SK-N-MC (cell line): ENCODE measurements at regions not wholly inside any gene's neighbourhood (a gene's known extent, or its start where the extent isn't known, plus 50 kb on each side); places are given as distances from the start of the nearest gene placed in this dataset.

Experiments used
- DNase-seq: peaks from one replicate; pipeline ENCODE4 v3.0.0-alpha.2; 2011; ENCODE audit warnings: low read depth, low spot score
- H3K27ac ChIP-seq: fragments of 200-600 bp; sonication (generic); 2 replicates; pipeline ENCODE4 v1.5.1; 2016; ENCODE audit warnings: mixed run types
- H3K36me3 ChIP-seq: fragments of 200-600 bp; sonication (generic); 2 replicates; pipeline ENCODE4 v1.6.1; 2017; ENCODE audit warnings: antibody characterized with exemption, low read length, mixed read lengths; ENCODE audit not compliant: insufficient read depth
- H3K4me3 ChIP-seq: fragments of 200-600 bp; sonication (generic); 2 replicates; pipeline ENCODE4 v1.5.1; 2016
- H3K9ac ChIP-seq: fragments of 200-600 bp; sonication (generic); 2 replicates; pipeline ENCODE4 v1.8.0; 2017; ENCODE audit warnings: mixed run types, mixed read lengths; ENCODE audit not compliant: insufficient read length
- H3K9me3 ChIP-seq: fragments of 200-600 bp; sonication (generic); 2 replicates; pipeline ENCODE4 v1.6.1; 2017; ENCODE audit warnings: low read depth, mild to moderate bottlenecking, antibody characterized with exemption, low read length, moderate library complexity, mixed read lengths
- EZH2 ChIP-seq: fragments of 200-600 bp; sonication (generic); IDR thresholded peaks from one replicate; pipeline ENCODE4 v1.6.1; 2017; ENCODE audit warnings: antibody characterized with exemption
- FOXP2 ChIP-seq: optimal IDR thresholded peaks from 2 replicates; pipeline ENCODE3; 2011; ENCODE audit warnings: mild to moderate bottlenecking, moderate library complexity; ENCODE audit not compliant: insufficient read depth; ENCODE audit errors: extremely low read length, control extremely low read depth
- POLR2AphosphoS5 ChIP-seq: IDR thresholded peaks from 2 replicates; pipeline ENCODE4 v1.6.1; 2012; ENCODE audit warnings: mild to moderate bottlenecking, low read depth, low read length, borderline replicate concordance

- no peak overlapping the region for H3K9ac ChIP-seq
- H3K9me3 ChIP-seq, result no peaks in the 10 kb centered on the region
- no peak overlapping the region for H3K27ac ChIP-seq
- TF ChIP-seq EZH2 (no peak), POLR2AphosphoS5 (no peak), FOXP2 (no peak)
- no peak for DNase-seq
- H3K36me3 ChIP-seq, result no peaks in the 10 kb centered on the region
- H3K4me3 ChIP-seq, result no peak overlapping the region
Observed at GRCh38 chr20:22509090-22509842, 75.1 kb downstream of the FOXA2 start.

- no peaks in the 10 kb centered on the region for H3K36me3 ChIP-seq
- no peak overlapping the region for H3K27ac ChIP-seq
- no peak overlapping the region for H3K4me3 ChIP-seq
- H3K9me3 ChIP-seq, result no peaks in the 10 kb centered on the region
- DNase-seq, result no peak
- TF ChIP-seq FOXP2 (no peak), EZH2 (no peak), POLR2AphosphoS5 (no peak)
- no peak overlapping the region for H3K9ac ChIP-seq
Observed at GRCh38 chr20:22508426-22508825, 75.9 kb downstream of the FOXA2 start.

- DNase-seq, result no peak
- Histone ChIP-seq H3K9me3 (no peaks in the 10 kb centered on the region), H3K4me3 (no peak overlapping the region), H3K36me3 (no peaks in the 10 kb centered on the region), H3K9ac (no peak overlapping the region), H3K27ac (no peak overlapping the region)
- TF ChIP-seq FOXP2 (no peak), POLR2AphosphoS5 (no peak), EZH2 (no peak)
Observed at GRCh38 chr20:22507240-22507961, 77.0 kb downstream of the FOXA2 start.

- DNase-seq, result no peak
- H3K27ac ChIP-seq, result no peak overlapping the region
- no peaks in the 10 kb centered on the region for H3K9me3 ChIP-seq
- H3K36me3 ChIP-seq, result no peaks in the 10 kb centered on the region
- TF ChIP-seq FOXP2, result no peak
- no peak for TF ChIP-seq EZH2
- no peak for TF ChIP-seq POLR2AphosphoS5
- H3K4me3 ChIP-seq, result no peak overlapping the region
- no peak overlapping the region for H3K9ac ChIP-seq
Observed at GRCh38 chr20:22506827-22507226, 77.5 kb downstream of the FOXA2 start.

GRCh38 chr20:22504829-22505377 is 79.5 kb downstream of the FOXA2 start:
- H3K27ac ChIP-seq, result no peak overlapping the region
- H3K9ac ChIP-seq, result no peak overlapping the region
- no peak for DNase-seq
- no peaks in the 10 kb centered on the region for H3K36me3 ChIP-seq
- H3K4me3 ChIP-seq, result no peak overlapping the region
- H3K9me3 ChIP-seq, result no peaks in the 10 kb centered on the region
- TF ChIP-seq FOXP2 (no peak), POLR2AphosphoS5 (no peak), EZH2 (no peak)

- no peaks in the 10 kb centered on the region for H3K9me3 ChIP-seq
Observed at GRCh38 chr20:22503577-22503976, 80.8 kb downstream of the FOXA2 start.

GRCh38 chr20:22502731-22503191 is 81.6 kb downstream of the FOXA2 start:
- Histone ChIP-seq H3K9me3 (no peaks in the 10 kb centered on the region), H3K36me3 (no peaks in the 10 kb centered on the region), H3K27ac (no peak overlapping the region), H3K9ac (no peak overlapping the region), H3K4me3 (no peak overlapping the region)
- no peak for DNase-seq
- TF ChIP-seq EZH2, result no peak
- TF ChIP-seq POLR2AphosphoS5, result no peak
- TF ChIP-seq FOXP2, result no peak

More at GRCh38 chr20:22503577-22503976, 80.8 kb downstream of the FOXA2 start:
- Histone ChIP-seq H3K4me3 (no peak overlapping the region), H3K27ac (no peak overlapping the region), H3K9ac (no peak overlapping the region), H3K36me3 (no peaks in the 10 kb centered on the region)
- DNase-seq, result no peak
- no peak for TF ChIP-seq FOXP2
- no peak for TF ChIP-seq POLR2AphosphoS5
- TF ChIP-seq EZH2, result no peak

- TF ChIP-seq EZH2 (no peak), POLR2AphosphoS5 (no peak), FOXP2 (no peak)
- H3K4me3 ChIP-seq, result no peak overlapping the region
- H3K9ac ChIP-seq, result no peak overlapping the region
- no peak for DNase-seq
- no peaks in the 10 kb centered on the region for H3K9me3 ChIP-seq
- no peaks in the 10 kb centered on the region for H3K36me3 ChIP-seq
- H3K27ac ChIP-seq, result no peak overlapping the region
Observed at GRCh38 chr20:22501566-22502344, 82.6 kb downstream of the FOXA2 start.
